PC-3 (cell line): ENCODE measurements at regions not wholly inside any gene's neighbourhood (a gene's known extent, or its start where the extent isn't known, plus 50 kb on each side); places are given as distances from the start of the nearest gene placed in this dataset.
"Not testable (repeated sequence)": the region's sequence is repeated elsewhere in the genome, so short reads cannot be mapped to it uniquely, and the experiment has no call there.

ENCODE experiments used
- ATAC-seq: fragments of 200-7000 bp; cut with Tn5 transposase; 2 replicates; pipeline ENCODE4 v1.9.1; 2020; ENCODE audit warnings: mild to moderate bottlenecking, moderate library complexity
- BruUV-seq: library from RNA; stranded (reverse); fragments of 400-500 nt; replicated peaks from 2 replicates; lab custom pipeline; 2021; lab: Mats Ljungman, UMichigan
- CTCF ChIA-PET: fragments of 300-600 bp; sonication (Branson Sonifier 250); formaldehyde crosslinking; loops from one replicate; lab custom pipeline; 2022; ENCODE audit warnings: antibody characterized with exemption; lab: Charles Lee
- POLR2A ChIA-PET: fragments of 300-600 bp; sonication (Branson Sonifier 250); formaldehyde crosslinking; loops from one replicate; lab custom pipeline; 2022; ENCODE audit warnings: antibody characterized with exemption; ENCODE audit not compliant: unreplicated experiment; lab: Charles Lee
- DNase-seq: peaks from one replicate; pipeline ENCODE4 v3.0.0-alpha.2; 2015
- H2AFZ ChIP-seq: fragments of 300-600 bp; sonication (generic); 2 replicates; pipeline ENCODE4 v1.6.0; 2016; ENCODE audit warnings: antibody characterized with exemption, low read length
- H3F3A ChIP-seq: fragments of 300-600 bp; sonication (generic); one replicate; pipeline ENCODE4 v1.6.0; 2017; ENCODE audit warnings: antibody characterized with exemption, low read length, control low read depth, mild to moderate bottlenecking; ENCODE audit not compliant: unreplicated experiment
- H3K27ac ChIP-seq: fragments of 300-600 bp; sonication (generic); 2 replicates; pipeline ENCODE4 v1.5.1; 2016; ENCODE audit warnings: mild to moderate bottlenecking, low read length
- H3K27me3 ChIP-seq: fragments of 300-600 bp; sonication (generic); 2 replicates; pipeline ENCODE4 v1.6.1; 2016; ENCODE audit warnings: low read length, mixed read lengths
- H3K36me3 ChIP-seq: fragments of 300-600 bp; sonication (generic); 2 replicates; pipeline ENCODE4 v1.6.1; 2016; ENCODE audit warnings: low read depth, mixed run types, low read length, mixed read lengths
- H3K4me1 ChIP-seq: fragments of 300-600 bp; sonication (generic); 2 replicates; pipeline ENCODE4 v1.5.1; 2016; ENCODE audit warnings: low read length; ENCODE audit not compliant: insufficient read depth
- H3K4me2 ChIP-seq: fragments of 300-600 bp; sonication (generic); 2 replicates; pipeline ENCODE4 v1.6.0; 2016; ENCODE audit warnings: low read length
- H3K4me3 ChIP-seq: fragments of 300-600 bp; sonication (generic); 2 replicates; pipeline ENCODE4 v1.5.1; 2016; ENCODE audit warnings: mild to moderate bottlenecking, low read length, mixed read lengths
- H3K79me2 ChIP-seq: fragments of 300-600 bp; sonication (generic); 2 replicates; pipeline ENCODE4 v1.6.1; 2017; ENCODE audit warnings: low read length, mixed read lengths
- H3K9ac ChIP-seq: fragments of 300-600 bp; sonication (generic); 2 replicates; pipeline ENCODE4 v1.6.0; 2016; ENCODE audit warnings: mild to moderate bottlenecking, low read length
- H3K9me2 ChIP-seq: fragments of 300-600 bp; sonication (generic); replicated peaks from 2 replicates; pipeline ENCODE4 v1.6.1; 2016; ENCODE audit warnings: mixed run types, low read length, mixed read lengths
- H3K9me3 ChIP-seq: fragments of 300-600 bp; sonication (generic); 2 replicates; pipeline ENCODE4 v1.6.1; 2016; ENCODE audit warnings: low read length, mixed read lengths
- H4K20me1 ChIP-seq: fragments of 300-600 bp; sonication (generic); 2 replicates; pipeline ENCODE4 v1.6.1; 2016; ENCODE audit warnings: low read length, mixed read lengths
- CTCF ChIP-seq: fragments of 300-600 bp; sonication (generic); conservative IDR thresholded peaks from 2 replicates; pipeline ENCODE4 v1.5.1; 2017; ENCODE audit warnings: antibody characterized with exemption, low read depth, mild to moderate bottlenecking, low read length
- EZH2 ChIP-seq: fragments of 300-600 bp; sonication (generic); IDR thresholded peaks from one replicate; pipeline ENCODE4 v1.6.1; 2017; ENCODE audit warnings: antibody characterized with exemption, mild to moderate bottlenecking, low read length; ENCODE audit not compliant: unreplicated experiment
- EZH2phosphoT487 ChIP-seq: fragments of 300-600 bp; sonication (generic); IDR thresholded peaks from 2 replicates; pipeline ENCODE4 v1.6.1; 2018; ENCODE audit warnings: mild to moderate bottlenecking, antibody characterized with exemption, low read length, borderline replicate concordance
- intact Hi-C: fragments of 100-400 bp; cut with micrococcal nuclease; formaldehyde crosslinking; loops from 2 replicates; pipeline ENCODE4 v1.9.0; 2023

GRCh38 chr7:142579946-142580345, 169.3 kb upstream of the PRSS1 start:
- no peak for DNase-seq
- Histone ChIP-seq H4K20me1 (no peaks in the 10 kb centered on the region), H3K9ac (no peak overlapping the region), H3K4me1 (peaks cover 27% of the 10 kb centered on the region), H3F3A (no peaks in the 10 kb centered on the region), H3K27ac (no peak overlapping the region), H3K36me3 (no peaks in the 10 kb centered on the region), H3K9me3 (no peaks in the 10 kb centered on the region), H3K4me2 (no peak overlapping the region), H3K27me3 (no peaks in the 10 kb centered on the region), H3K9me2 (no peaks in the 10 kb centered on the region), H3K79me2 (no peaks in the 10 kb centered on the region), H2AFZ (no peak overlapping the region), H3K4me3 (no peak overlapping the region)
- BruUV-seq, result no TSS peak
- CTCF ChIA-PET, result no interaction called here
- POLR2A ChIA-PET, result no interaction called here
- no peak for ATAC-seq
- no peak for TF ChIP-seq CTCF
- TF ChIP-seq EZH2phosphoT487, result no peak
- TF ChIP-seq EZH2, result no peak
- intact Hi-C loops, result no loop called here

DNA sequence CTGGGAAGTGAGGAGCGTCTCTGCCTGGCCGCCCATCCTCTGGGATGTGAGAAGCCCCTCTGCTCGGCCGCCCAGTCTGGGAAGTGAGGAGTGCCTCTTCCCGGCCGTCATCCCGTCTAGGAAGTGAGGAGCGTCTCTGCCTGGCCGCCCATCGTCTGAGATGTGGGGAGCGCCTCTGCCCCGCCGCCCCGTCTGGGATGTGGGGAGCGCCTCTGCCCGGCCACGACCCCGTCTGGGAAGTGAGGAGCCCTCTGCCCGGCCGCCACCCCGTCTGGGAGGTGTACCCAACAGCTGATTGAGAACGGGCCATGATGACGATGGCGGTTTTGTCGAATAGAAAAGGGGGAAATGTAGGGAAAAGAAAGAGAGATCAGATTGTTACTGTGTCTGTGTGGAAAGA, 173.9 kb upstream of the PRSS1 start:
- BruUV-seq, H3K4me2 ChIP-seq, CTCF ChIA-PET, intact Hi-C loops, H3K9ac ChIP-seq, H3K27ac ChIP-seq, H3K79me2 ChIP-seq, H3K4me1 ChIP-seq, H2AFZ ChIP-seq, H3K27me3 ChIP-seq, H4K20me1 ChIP-seq, H3K4me3 ChIP-seq, H3K9me3 ChIP-seq, H3K36me3 ChIP-seq, POLR2A ChIA-PET, ATAC-seq, H3F3A ChIP-seq, H3K9me2 ChIP-seq, DNase-seq: not testable (repeated sequence)

- Histone ChIP-seq H3K4me3 (no peak overlapping the region), H3K9me3 (no peaks in the 10 kb centered on the region), H4K20me1 (no peaks in the 10 kb centered on the region), H3K27ac (no peak overlapping the region), H3K27me3 (no peaks in the 10 kb centered on the region), H3K4me1 (peaks cover 33% of the 10 kb centered on the region), H3K4me2 (no peak overlapping the region), H3F3A (no peaks in the 10 kb centered on the region), H3K36me3 (no peaks in the 10 kb centered on the region), H3K79me2 (no peaks in the 10 kb centered on the region), H3K9ac (no peak overlapping the region), H3K9me2 (no peaks in the 10 kb centered on the region), H2AFZ (no peak overlapping the region)
- no TSS peak for BruUV-seq
- intact Hi-C loops, result no loop called here
- POLR2A ChIA-PET, result no interaction called here
- CTCF ChIA-PET, result interaction anchor here (1.3 kb wide), 1 partner anchor 16 kb away, joined by 4 read pairs; no protein-coding TSS in a partner anchor
- TF ChIP-seq EZH2phosphoT487, result no peak
- TF ChIP-seq EZH2, result no peak
- TF ChIP-seq CTCF, result no peak
- no peak for DNase-seq
- no peak for ATAC-seq
Measured at GRCh38 chr7:142571581-142571980, 177.7 kb upstream of the PRSS1 start.
